Activated CD8-positive, alpha-beta T cell treated with anti-CD3 and anti-CD28 coated beads for 36 hours (primary cell): ENCODE measurements at regions not wholly inside any gene's neighbourhood (a gene's known extent, or its start where the extent isn't known, plus 50 kb on each side); places are given as distances from the start of the nearest gene placed in this dataset.

Source experiments
- ATAC-seq: fragments of 200-7000 bp; cut with Tn5 transposase; one replicate; pipeline ENCODE4 v1.10.0; 2021; ENCODE audit warnings: mild to moderate bottlenecking, moderate library complexity
- CTCF ChIA-PET: fragments of 350-600 bp; sonication (Branson Sonifier 250); formaldehyde crosslinking; loops from one replicate; lab custom pipeline; 2021; ENCODE audit warnings: antibody characterized with exemption; lab: Charles Lee
- POLR2A ChIA-PET: fragments of 350-600 bp; sonication (Branson Sonifier 250); formaldehyde crosslinking; loops from one replicate; lab custom pipeline; 2021; ENCODE audit warnings: antibody characterized with exemption; lab: Charles Lee
- DNase-seq: peaks from one replicate; pipeline ENCODE4 v3.0.0-alpha.2; 2020
- H3K27ac Mint-ChIP-seq: one replicate; pipeline ENCODE4 v1.8.0; 2021; ENCODE audit warnings: mild to moderate bottlenecking, mixed read lengths
- H3K27me3 Mint-ChIP-seq: one replicate; pipeline ENCODE4 v1.8.0; 2021; ENCODE audit warnings: mixed read lengths
- H3K36me3 Mint-ChIP-seq: one replicate; pipeline ENCODE4 v1.8.0; 2021; ENCODE audit warnings: low read depth, mixed read lengths
- H3K4me1 Mint-ChIP-seq: one replicate; pipeline ENCODE4 v1.8.0; 2021; ENCODE audit warnings: low read depth, mixed read lengths
- H3K4me3 Mint-ChIP-seq: one replicate; pipeline ENCODE4 v1.8.0; 2021; ENCODE audit warnings: mild to moderate bottlenecking, moderate library complexity, mixed read lengths
- H3K9me3 Mint-ChIP-seq: one replicate; pipeline ENCODE4 v1.8.0; 2021; ENCODE audit warnings: mixed read lengths
- intact Hi-C: fragments of 100-400 bp; cut with micrococcal nuclease; formaldehyde crosslinking; loops from one replicate; pipeline ENCODE4 v1.10.0; 2022
- TF ChIP-seq, protein P1 (sequence below): fragments of 200-600 bp; IDR thresholded peaks from one replicate; pipeline ENCODE4 v1.8.0; 2022; ENCODE audit warnings: antibody characterized with exemption, mild to moderate bottlenecking

DNA sequence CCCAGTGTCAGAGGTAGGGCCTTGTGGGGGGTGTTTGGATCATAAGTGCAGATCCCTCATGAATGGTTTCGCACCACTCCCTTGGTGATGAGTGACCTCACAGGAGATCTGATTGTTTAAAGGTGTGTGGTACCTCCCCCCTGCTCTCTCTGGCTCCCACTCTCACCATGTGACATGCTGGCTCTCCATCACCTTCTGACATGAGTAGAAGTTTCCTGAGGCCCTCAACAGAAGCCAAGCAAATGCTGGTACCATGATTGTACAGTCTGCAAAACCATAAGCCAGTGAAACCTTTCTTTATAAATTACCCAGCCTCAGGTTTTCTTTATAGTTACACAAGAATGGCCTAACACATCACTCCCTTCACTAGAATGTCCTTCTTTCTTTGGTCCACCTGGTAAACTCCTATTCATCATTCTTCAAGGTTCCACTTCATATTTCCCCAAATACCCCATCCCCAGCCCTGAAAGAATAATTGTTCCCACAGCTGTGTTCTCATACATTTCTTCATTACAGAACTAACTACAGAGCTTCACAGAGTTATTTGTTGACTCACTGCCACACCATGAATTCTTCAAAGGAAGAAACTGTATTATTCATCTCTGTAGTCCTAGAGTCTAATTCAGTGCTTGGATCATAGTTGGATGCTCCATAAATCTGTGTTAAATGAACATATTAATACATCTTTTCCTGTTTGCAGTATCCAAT is 81.2 kb upstream of the STK17B start:
- H3K4me1 Mint-ChIP-seq, result peaks cover 79% of the 10 kb centered on the region
- intact Hi-C loops, result no loop called here
- peak; percentile 71 for ATAC-seq
- no peaks in the 10 kb centered on the region for H3K27me3 Mint-ChIP-seq
- peak overlapping the region; percentile 92 for H3K27ac Mint-ChIP-seq
- H3K36me3 Mint-ChIP-seq, result peaks cover 19% of the 10 kb centered on the region
- ChIA-PET CTCF (interaction anchor here (0.9 to 2.0 kb wide), 3 partner anchors 9 to 24 kb away, joined by 3 to 5 read pairs (median 5); no protein-coding TSS in a partner anchor), POLR2A (interaction anchor here (0.8 to 12.9 kb wide), 6 partner anchors 8 to 83 kb away, joined by 3 to 158 read pairs (median 4); no protein-coding TSS in a partner anchor)
- H3K4me3 Mint-ChIP-seq, result no peak overlapping the region
- DNase-seq, result no peak
- TF ChIP-seq, protein P1, sequence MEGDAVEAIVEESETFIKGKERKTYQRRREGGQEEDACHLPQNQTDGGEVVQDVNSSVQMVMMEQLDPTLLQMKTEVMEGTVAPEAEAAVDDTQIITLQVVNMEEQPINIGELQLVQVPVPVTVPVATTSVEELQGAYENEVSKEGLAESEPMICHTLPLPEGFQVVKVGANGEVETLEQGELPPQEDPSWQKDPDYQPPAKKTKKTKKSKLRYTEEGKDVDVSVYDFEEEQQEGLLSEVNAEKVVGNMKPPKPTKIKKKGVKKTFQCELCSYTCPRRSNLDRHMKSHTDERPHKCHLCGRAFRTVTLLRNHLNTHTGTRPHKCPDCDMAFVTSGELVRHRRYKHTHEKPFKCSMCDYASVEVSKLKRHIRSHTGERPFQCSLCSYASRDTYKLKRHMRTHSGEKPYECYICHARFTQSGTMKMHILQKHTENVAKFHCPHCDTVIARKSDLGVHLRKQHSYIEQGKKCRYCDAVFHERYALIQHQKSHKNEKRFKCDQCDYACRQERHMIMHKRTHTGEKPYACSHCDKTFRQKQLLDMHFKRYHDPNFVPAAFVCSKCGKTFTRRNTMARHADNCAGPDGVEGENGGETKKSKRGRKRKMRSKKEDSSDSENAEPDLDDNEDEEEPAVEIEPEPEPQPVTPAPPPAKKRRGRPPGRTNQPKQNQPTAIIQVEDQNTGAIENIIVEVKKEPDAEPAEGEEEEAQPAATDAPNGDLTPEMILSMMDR, result no peak
- H3K9me3 Mint-ChIP-seq, result peaks cover 17% of the 10 kb centered on the region

DNA sequence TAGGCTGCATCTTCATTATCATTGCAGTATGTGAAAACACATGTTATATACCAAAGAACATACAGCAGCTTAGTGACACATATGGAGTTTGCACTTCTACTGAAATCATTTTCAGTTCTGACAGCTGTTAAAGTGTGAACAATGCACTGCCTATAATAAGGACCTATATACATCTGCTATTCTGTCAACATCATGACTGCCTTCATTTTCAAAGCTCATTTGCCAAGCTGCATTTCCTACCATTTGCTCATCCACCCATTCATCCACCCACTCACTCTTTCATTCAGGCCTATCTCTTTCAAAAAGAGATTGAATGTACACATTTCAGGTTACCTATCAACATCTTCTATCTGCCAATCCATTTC is 81.7 kb upstream of the STK17B start:
- Mint-ChIP-seq H3K36me3 (peaks cover 19% of the 10 kb centered on the region), H3K4me1 (peaks cover 79% of the 10 kb centered on the region), H3K9me3 (peaks cover 17% of the 10 kb centered on the region), H3K27ac (peak overlapping the region; percentile 92), H3K4me3 (no peak overlapping the region), H3K27me3 (no peaks in the 10 kb centered on the region)
- ChIA-PET CTCF (interaction anchor here (0.7 to 2.0 kb wide), 4 partner anchors 8 to 95 kb away, joined by 3 to 5 read pairs (median 4); no protein-coding TSS in a partner anchor), POLR2A (interaction anchor here (1.5 to 12.9 kb wide), 3 partner anchors 10 to 83 kb away, joined by 4 to 158 read pairs (median 7); no protein-coding TSS in a partner anchor)
- TF ChIP-seq, protein P1, result no peak
- intact Hi-C loops, result no loop called here
- ATAC-seq (peak; percentile 71), DNase-seq (no peak)

DNA sequence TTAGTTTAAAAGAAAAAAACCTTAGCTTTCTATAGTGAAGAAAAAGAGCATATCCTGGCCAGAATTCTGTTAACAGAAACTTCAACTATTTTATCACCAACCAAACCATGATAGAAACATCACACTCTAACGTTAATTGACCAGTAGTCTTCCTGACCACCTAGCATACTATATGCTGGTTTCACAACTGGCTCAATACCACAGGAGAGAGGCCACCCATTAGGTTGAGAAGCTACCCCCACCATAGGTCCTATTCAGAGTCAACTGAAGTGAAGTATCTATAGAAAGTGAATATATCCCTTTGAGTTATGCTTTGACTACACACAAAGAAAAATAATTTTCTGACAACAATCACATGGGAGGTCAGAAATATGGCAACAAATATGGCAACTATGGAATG is 85.2 kb upstream of the STK17B start:
- no peak for DNase-seq
- Mint-ChIP-seq H3K4me3 (no peak overlapping the region), H3K9me3 (peaks cover 12% of the 10 kb centered on the region), H3K27me3 (no peaks in the 10 kb centered on the region), H3K36me3 (peaks cover 15% of the 10 kb centered on the region), H3K27ac (peak overlapping the region; percentile 70), H3K4me1 (peaks cover 75% of the 10 kb centered on the region)
- intact Hi-C loops, result no loop called here
- TF ChIP-seq, protein P1, result no peak
- CTCF ChIA-PET, result interaction anchor here (0.8 to 1.5 kb wide), 5 partner anchors 8 to 188 kb away, joined by 3 to 5 read pairs (median 4); partner anchors contain the start of gene DNAH7
- no peak for ATAC-seq
- POLR2A ChIA-PET, result interaction anchor here (0.6 to 12.9 kb wide), 4 partner anchors 13 to 105 kb away, joined by 3 to 158 read pairs (median 4); no protein-coding TSS in a partner anchor

DNA sequence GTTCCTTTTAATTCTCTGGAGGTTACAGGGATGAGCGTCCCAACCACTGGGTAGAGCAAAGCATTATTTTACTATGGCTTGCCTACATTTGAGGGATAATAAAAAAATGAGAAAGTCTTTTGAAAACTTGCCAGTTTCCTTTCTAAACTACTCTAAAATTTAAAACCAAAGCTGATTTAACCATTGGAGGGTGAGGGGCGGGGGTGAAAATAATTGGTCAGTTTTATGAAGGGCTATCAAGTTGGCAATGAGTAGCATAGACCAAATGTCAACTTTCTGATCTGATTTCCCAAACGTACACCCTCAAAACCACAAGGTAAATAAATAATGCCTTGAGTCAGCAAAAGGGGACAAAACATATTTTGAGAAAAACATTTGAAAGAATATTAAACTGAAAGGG is 85.7 kb upstream of the STK17B start:
- POLR2A ChIA-PET, result interaction anchor here (0.6 to 12.9 kb wide), 3 partner anchors 14 to 106 kb away, joined by 3 to 158 read pairs (median 4); no protein-coding TSS in a partner anchor
- ATAC-seq (no peak), DNase-seq (no peak)
- TF ChIP-seq, protein P1, result no peak
- Mint-ChIP-seq H3K27me3 (no peaks in the 10 kb centered on the region), H3K9me3 (peaks cover 11% of the 10 kb centered on the region), H3K36me3 (peaks cover 14% of the 10 kb centered on the region), H3K27ac (no peak overlapping the region), H3K4me3 (no peak overlapping the region), H3K4me1 (peaks cover 75% of the 10 kb centered on the region)
- CTCF ChIA-PET, result interaction anchor here (0.8 to 1.5 kb wide), 5 partner anchors 9 to 188 kb away, joined by 3 to 5 read pairs (median 3); partner anchors contain the start of gene DNAH7
- intact Hi-C loops, result no loop called here

DNA sequence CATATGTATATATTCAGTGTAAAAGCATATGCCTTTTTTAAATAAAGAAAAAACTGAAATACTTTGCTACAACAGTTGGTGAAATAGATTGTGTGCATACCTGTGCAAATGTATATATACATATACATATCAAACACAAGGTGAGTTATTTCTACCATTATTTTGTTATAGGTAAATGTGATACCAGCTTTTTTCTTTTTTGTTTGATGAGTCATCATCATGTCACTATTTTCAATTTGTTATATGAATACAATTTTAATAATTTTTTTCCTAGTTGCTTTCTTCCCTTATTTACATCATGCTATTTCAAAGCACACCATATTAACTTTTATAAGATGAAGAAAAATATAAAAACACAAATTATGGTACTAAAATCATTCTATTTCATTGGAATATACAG is 87.0 kb upstream of the STK17B start:
- H3K4me3 Mint-ChIP-seq, result no peak overlapping the region
- intact Hi-C loops, result no loop called here
- peaks cover 6% of the 10 kb centered on the region for H3K9me3 Mint-ChIP-seq
- no peaks in the 10 kb centered on the region for H3K27me3 Mint-ChIP-seq
- DNase-seq (no peak), ATAC-seq (no peak)
- H3K4me1 Mint-ChIP-seq, result peaks cover 75% of the 10 kb centered on the region
- H3K36me3 Mint-ChIP-seq, result peaks cover 12% of the 10 kb centered on the region
- ChIA-PET CTCF (interaction anchor here (1.8 to 4.1 kb wide), 2 partner anchors 10 to 25 kb away, joined by 8 to 23 read pairs; no protein-coding TSS in a partner anchor), POLR2A (interaction anchor here (0.7 to 12.9 kb wide), 8 partner anchors 15 to 105 kb away, joined by 3 to 158 read pairs (median 6); partner anchors contain the start of gene STK17B)
- TF ChIP-seq, protein P1, result no peak
- no peak overlapping the region for H3K27ac Mint-ChIP-seq
